ENCODE measurements at regions not wholly inside any gene's neighbourhood (a gene's known extent, or its start where the extent isn't known, plus 50 kb on each side); places are given as distances from the start of the nearest gene placed in this dataset.

DNA sequence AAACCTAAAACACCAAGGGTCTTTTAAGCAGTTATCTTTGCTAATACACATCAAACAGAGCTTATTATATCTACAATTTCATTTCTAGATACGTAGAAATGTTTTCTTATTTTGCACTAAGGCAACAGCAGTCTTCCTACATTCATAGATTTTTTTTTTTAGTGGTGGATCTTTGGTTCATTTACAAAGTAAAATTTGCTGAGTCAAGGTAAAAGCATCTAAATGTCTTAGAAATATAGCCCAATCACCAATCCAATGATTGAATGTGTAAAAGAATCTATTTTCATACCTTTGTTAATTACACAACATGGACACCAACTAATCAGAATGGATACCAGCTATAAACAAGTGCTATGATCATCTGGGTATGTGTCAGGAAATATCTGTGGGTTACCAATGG is 272.2 kb upstream of the TMPO start:
- TF ChIP-seq CTCF (IDR thresholded peaks at IDR 0.05) (no peak), EZH2 (IDR thresholded peaks at IDR 0.05; ENCODE audit: borderline replicate concordance, insufficient read depth, low read depth, low read length, poor library complexity, severe bottlenecking) (no peak)
